GM19463 (cell line): ENCODE measurements at regions not wholly inside any gene's neighbourhood (a gene's known extent, or its start where the extent isn't known, plus 50 kb on each side); places are given as distances from the start of the nearest gene placed in this dataset.

Source experiments
- ATAC-seq: cut with Tn5 transposase; IDR thresholded peaks from one replicate; pipeline ENCODE4 v1.9.1; 2021; ENCODE audit warnings: mild to moderate bottlenecking, moderate library complexity; ENCODE audit not compliant: unreplicated experiment

- ATAC-seq: no peak
These were observed 110.7 kb upstream of the CTSC start for GRCh38 chr11:88448131-88448670.

- ATAC-seq: no peak
These were observed 109.7 kb upstream of the CTSC start for GRCh38 chr11:88447281-88447680.

- no peak for ATAC-seq
These were observed 101.8 kb upstream of the CTSC start for GRCh38 chr11:88439356-88439755.

- no peak for ATAC-seq
These were observed 101.2 kb upstream of the CTSC start for GRCh38 chr11:88438721-88439120.

GRCh38 chr11:88435415-88435814 lies 97.9 kb upstream of the CTSC start:
- ATAC-seq: peak; percentile 95

GRCh38 chr11:88434333-88434976 lies 96.9 kb upstream of the CTSC start:
- ATAC-seq: no peak

GRCh38 chr11:88433536-88434230 lies 96.1 kb upstream of the CTSC start:
- no peak for ATAC-seq

- ATAC-seq: no peak
These were observed 94.3 kb upstream of the CTSC start for GRCh38 chr11:88431675-88432341.

- no peak for ATAC-seq
These were observed 91.4 kb upstream of the CTSC start for GRCh38 chr11:88428959-88429358.

- no peak for ATAC-seq
These were observed 90.2 kb upstream of the CTSC start for GRCh38 chr11:88427719-88428118.

GRCh38 chr11:88424881-88425280 lies 87.3 kb upstream of the CTSC start:
- ATAC-seq: no peak

GRCh38 chr11:88421530-88421929 lies 84.0 kb upstream of the CTSC start:
- peak; percentile 79 for ATAC-seq

GRCh38 chr11:88420165-88420791 lies 82.7 kb upstream of the CTSC start:
- ATAC-seq: no peak

GRCh38 chr11:88418508-88418907 lies 81.0 kb upstream of the CTSC start:
- ATAC-seq: no peak

GRCh38 chr11:88415495-88415894 lies 78.0 kb upstream of the CTSC start:
- no peak for ATAC-seq

- no peak for ATAC-seq
These were observed 77.5 kb upstream of the CTSC start for GRCh38 chr11:88414981-88415413.

GRCh38 chr11:88414385-88414861 lies 76.9 kb upstream of the CTSC start:
- ATAC-seq: no peak

GRCh38 chr11:88411265-88411664 lies 73.7 kb upstream of the CTSC start:
- ATAC-seq: no peak

GRCh38 chr11:88410656-88411055 lies 73.1 kb upstream of the CTSC start:
- no peak for ATAC-seq

- ATAC-seq: no peak
These were observed 72.5 kb upstream of the CTSC start for GRCh38 chr11:88410056-88410455.

- ATAC-seq: no peak
These were observed 69.3 kb upstream of the CTSC start for GRCh38 chr11:88406876-88407275.
